Fibroblast of lung (primary cell): ENCODE measurements at regions not wholly inside any gene's neighbourhood (a gene's known extent, or its start where the extent isn't known, plus 50 kb on each side); places are given as distances from the start of the nearest gene placed in this dataset.

Source experiments
- CTCF ChIP-seq, 2 donors: IDR thresholded peaks in 1 of 2; conservative IDR thresholded peaks in 1 of 2; 1 replicate in 1 of 2; 2 replicates in 1 of 2; pipeline ENCODE4 v1.5.1; 2011 to 2012; ENCODE audit warnings: low read length in 2 of 2, control low read depth in 1 of 2, inconsistent platforms in 1 of 2, low read depth in 1 of 2, mild to moderate bottlenecking in 1 of 2
- EZH2 ChIP-seq: IDR thresholded peaks from 2 replicates; pipeline ENCODE4 v1.5.1; 2012; ENCODE audit warnings: low read length, control low read depth, mild to moderate bottlenecking; ENCODE audit errors: missing control alignments

GRCh38 chr12:47504775-47505446 is 200.9 kb downstream of the RPAP3 start:
- no peak for TF ChIP-seq CTCF (conservative IDR thresholded peaks at IDR 0.05 in 1 of 2, IDR thresholded peaks at IDR 0.05 in 1 of 2; ENCODE audit: low read depth in 1 of 2, low read length in 2 of 2)
- no peak for TF ChIP-seq EZH2
